ENCODE measurements at regions not wholly inside any gene's neighbourhood (a gene's known extent, or its start where the extent isn't known, plus 50 kb on each side); places are given as distances from the start of the nearest gene placed in this dataset.

DNA sequence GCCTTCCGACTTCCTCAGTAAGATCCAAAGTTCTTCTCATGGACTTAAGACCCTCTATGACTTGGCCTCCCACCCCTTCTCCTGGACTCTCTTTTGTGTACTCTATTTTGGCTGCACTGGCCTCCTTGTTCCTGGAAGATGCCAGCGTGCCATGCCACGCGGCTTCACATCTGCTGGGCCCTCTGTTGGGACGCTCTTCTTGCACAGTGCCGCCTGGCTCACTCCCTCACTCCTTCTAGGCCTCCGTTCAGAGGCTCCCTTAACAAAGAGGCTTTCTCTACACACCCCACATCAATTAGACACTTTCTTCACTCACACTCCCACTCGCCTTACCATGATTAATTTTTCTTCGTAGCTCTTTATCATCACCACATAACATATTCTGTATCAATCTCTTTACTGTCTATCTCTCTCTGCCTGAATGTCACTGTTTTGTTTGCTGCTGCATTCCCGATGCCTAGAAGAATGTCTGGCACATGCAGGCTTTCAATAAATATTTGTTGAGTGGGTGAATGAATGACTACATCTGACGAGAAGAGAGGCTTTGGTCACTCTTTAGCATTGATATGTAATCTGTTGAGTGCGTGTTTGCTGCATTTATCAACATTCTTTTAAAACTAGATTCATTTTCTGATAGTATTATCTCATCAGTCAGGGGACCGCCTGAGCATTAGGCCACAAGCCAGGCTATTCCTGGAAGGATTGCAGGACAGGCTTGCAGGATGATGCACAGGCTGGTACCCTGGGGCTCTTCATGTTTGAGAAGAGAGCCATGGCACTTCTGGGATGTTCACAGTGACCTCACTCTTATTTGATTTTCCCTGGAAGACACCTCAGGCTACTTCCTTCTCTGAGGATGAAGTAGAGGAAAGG is 60.6 kb upstream of the AMPD3 start:
- no peak for TF ChIP-seq POLR2A (IDR thresholded peaks at IDR 0.05; ENCODE audit: low read depth, low read length)
- no peak for TF ChIP-seq POLR2AphosphoS5 (IDR thresholded peaks at IDR 0.05; ENCODE audit: low read depth, low read length)
- TF ChIP-seq POU2F2 (IDR thresholded peaks at IDR 0.05; ENCODE audit: low read depth, low read length): no peak
- TF ChIP-seq SPI1 (IDR thresholded peaks at IDR 0.05; ENCODE audit: low read depth, low read length): no peak
